NCI-H69 (cell line): ENCODE measurements at regions not wholly inside any gene's neighbourhood (a gene's known extent, or its start where the extent isn't known, plus 50 kb on each side); places are given as distances from the start of the nearest gene placed in this dataset.

Experiments used
- DNase-seq: peaks from one replicate; lab custom pipeline; 2025; lab: John Stamatoyannopoulos, UW

- peak; percentile 67 for DNase-seq
Observed at GRCh38 chr6:102411796-102412195, 1018.3 kb downstream of the GRIK2 start.

- no peak for DNase-seq
Observed at GRCh38 chr6:102407886-102408741, 1014.6 kb downstream of the GRIK2 start.

DNA sequence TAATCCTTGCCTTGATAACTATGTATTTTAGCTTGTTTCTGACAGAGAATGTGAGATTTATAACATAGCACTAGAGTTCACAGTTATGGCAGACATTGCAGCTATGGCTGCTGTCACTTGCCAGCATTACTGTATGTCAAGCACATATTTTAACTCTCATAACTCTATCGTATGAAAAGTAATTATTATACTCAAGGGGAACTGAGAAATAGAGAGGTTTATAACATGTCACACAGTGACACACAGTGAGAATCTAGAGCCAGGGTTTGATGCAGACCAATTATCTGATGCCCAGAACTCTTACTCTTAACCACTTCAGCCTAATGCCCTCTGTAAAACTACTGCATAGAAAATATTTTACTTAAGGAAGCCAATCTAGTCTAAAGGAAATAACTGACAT is 1012.4 kb downstream of the GRIK2 start:
- no peak for DNase-seq

DNA sequence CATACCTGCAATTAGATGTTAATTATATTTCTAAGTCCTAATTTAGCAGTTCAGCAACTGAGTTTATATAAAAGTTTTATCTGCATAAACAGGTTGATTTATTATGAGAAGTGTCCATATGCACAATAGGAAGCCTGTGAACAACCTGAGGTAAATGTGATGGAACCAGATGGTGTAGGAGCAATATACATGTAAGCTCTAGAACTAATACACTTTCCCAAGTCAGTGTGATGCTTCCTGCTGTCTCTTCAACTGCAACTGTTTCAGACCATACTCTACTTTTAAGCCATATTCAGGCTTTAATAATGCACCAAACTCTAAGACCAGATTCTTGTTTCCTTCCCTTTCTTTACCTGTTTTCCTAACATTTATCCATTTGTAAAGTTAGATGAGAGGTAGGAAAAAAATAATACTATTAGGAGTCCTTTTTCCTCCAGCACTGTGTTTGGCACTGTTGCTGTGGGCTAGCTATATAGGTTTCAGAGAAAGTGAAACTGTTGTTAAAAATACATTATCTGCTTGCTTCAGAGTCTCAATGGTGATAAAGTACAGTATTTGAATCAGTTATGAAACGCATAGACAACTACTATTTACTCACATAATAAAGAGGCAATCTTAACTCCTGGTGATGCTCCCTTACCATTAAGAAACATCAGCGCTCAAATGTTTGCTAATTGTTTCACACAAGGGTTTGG is 1009.3 kb downstream of the GRIK2 start:
- peak; percentile 74 for DNase-seq

DNA sequence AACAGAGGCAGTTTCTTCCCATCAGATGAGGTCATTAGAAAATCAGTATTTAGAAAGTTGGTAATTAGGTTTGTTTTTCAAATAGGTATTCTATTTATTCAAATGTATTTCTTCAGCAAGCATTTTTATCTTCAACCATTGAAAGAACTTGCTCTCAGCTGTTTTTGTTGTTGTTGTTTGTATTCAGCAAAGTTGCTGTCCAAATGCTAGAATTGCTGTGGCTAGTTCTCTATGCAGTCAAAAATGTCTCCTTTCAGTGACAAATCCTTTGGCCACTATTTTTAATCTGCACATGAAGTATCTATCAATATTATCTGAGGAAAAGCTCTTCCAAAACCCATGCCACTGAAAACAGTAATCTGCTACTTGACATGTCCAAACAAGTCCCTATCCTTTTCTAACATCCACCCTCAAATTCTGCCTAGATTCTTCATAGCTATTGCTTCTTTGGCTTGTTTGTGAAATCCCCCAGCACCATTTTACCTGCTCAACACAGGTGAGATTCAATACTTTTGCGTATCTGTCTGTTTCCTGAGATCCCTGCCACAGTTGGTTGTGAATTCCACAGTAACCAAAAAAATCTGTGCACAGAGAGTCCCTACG is 1005.4 kb downstream of the GRIK2 start:
- no peak for DNase-seq

- DNase-seq = no peak
Observed at GRCh38 chr6:102390541-102390940, 997.0 kb downstream of the GRIK2 start.

- DNase-seq = no peak
Observed at GRCh38 chr6:102389994-102390393, 996.5 kb downstream of the GRIK2 start.

DNA sequence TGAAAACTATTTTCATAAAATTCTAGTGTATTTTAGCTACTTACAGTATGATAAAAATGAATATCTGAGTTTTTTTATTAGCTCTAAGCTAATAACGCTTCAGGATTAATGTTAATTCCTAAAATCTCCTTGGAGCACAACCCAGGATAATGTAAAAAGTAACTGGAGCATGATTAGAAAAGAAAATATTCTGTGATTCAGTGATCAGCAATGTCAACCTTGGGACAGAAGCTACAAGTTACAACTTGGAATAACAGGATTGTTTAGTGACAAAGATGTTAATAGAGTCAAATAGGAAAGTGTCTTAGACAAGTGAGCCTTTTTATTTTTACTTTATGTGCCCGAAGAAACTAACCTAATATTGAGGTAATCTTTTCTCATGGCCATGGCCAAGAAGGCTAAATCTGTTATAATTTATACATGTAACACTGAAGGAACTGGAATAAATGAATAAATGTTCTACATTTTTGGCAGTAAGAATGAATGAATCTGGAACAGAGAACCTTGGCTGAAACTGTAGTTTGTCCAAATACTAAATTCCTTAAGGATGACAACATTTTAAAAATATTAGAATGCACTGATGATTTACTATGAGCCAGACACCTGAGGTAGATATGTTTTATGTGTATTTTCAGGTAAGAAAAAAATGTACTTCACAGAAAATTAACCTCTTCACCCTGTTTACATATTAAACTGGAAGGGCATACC is 994.0 kb downstream of the GRIK2 start:
- DNase-seq = no peak

GRCh38 chr6:102381203-102381602 is 987.7 kb downstream of the GRIK2 start:
- DNase-seq = no peak

DNA sequence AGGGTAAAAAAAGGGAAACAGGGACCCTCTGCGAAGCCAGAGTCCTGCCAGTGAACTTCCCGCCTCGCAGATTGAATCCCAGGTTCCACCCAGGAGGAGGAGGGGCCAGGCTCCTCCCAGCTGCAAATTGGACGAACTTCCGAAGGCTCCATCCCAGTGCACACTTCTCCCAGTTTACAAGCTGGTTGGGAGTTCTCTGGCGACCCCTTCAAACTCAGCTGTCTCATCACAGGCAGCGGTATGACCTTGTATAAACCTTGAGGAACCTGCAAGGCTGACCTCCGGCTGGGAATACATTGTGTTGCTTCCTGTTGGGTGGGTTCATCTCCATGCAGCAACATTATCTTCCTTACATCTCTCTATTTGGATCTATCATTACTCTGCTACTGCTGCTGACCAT is 962.7 kb downstream of the GRIK2 start:
- no peak for DNase-seq

GRCh38 chr6:102355578-102355977 is 962.1 kb downstream of the GRIK2 start:
- DNase-seq = no peak

GRCh38 chr6:102352552-102352951 is 959.0 kb downstream of the GRIK2 start:
- DNase-seq = no peak

DNA sequence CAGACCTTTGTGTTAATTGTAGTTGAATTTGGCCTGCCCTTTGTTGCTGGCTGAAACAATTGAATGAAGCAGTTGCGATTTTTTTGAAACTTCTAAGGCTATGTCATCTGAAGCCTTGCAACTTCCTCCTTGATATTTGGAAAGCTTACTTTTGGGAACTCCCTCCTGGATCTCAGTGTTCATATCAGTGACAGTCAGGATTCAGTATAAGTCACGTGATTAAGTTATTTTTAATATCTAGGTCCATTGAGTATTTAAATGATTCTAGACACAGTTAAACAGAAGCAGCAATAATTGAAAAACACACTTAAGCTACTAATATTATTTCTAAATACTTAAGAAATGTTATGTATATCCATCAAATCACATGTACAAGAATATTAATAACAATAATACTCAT is 951.3 kb downstream of the GRIK2 start:
- no peak for DNase-seq

DNA sequence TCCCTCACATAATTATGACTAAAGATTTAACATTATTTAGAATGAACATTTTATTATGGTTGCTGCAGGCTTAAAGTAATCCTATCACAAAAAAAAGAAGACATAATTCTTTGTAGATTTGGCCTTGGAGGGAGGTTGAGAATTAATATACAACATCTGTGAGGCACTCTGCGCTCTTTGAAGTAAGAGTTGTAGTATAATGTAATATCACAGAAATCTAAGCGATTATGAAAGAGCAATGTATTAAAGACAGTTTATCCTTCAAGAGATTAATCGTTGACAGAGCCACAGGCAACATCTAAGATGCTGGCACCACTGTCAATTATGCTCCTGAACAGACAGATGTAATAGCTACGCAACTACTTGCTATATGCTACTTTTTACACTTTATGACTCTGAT is 946.8 kb downstream of the GRIK2 start:
- no peak for DNase-seq

- no peak for DNase-seq
Observed at GRCh38 chr6:102333736-102334135, 940.2 kb downstream of the GRIK2 start.

DNA sequence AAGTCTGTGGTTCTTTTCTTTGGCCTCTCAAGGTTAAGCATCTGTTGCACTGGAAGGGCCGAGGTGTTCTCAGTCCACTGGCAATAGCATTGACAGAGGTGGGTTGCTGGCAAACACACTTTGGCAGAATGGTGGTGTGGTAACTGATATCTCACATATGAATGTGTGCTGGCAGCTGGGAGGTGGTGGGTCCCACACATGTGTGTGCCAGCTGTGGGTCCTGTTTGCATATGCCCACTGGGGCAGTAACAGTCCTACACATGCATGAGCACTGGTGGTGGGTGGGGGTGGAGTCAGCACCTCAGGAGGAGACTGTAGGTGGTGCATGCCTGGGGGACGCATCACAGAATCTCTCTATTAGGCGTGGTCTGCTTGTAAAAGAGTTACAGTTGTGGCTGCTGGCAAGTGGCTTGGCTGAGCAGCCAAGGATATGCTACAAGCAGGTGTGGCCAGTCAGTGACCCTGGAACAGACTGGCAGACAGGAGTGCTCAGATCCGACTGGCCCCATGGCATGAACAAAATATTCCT is 934.3 kb downstream of the GRIK2 start:
- no peak for DNase-seq

DNA sequence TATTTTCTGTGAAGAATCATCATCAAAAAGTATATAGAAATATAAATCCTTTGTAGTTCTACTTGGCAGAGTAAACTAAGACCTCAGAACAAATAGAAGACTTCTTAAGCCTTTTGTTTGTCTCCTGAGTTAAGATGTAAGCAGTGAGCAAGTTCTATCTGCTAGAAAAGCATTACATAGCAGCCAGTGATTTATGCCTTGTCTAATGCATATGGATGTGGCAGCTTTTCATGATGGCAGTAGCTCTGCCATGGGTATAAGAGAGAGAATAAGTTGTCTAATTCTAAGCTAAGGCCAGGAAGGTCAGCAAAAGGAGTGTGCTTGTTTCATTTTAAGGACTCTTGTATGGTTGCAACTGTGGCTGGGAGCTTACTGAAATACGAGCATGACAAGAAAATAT is 920.2 kb downstream of the GRIK2 start:
- DNase-seq = peak; percentile 6

DNA sequence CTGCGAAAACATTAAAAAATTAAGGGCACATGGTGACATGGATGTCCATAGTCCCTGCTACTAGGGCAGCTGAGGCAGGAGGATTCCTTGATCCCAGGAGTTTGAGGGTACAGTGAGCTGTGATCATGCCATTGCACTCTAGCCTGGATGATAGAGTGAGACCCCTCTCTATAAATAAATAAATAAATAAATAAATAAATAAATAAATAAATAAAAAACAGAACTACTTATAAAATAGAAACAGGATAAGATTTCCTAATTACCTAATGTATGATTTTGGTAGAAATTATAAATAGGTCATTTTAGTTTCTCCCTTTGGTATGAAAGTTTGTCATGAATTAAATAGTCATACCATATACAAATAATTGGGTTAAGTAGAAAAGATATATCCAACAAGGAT is 916.2 kb downstream of the GRIK2 start:
- DNase-seq = no peak

- DNase-seq = no peak
Observed at GRCh38 chr6:102300350-102300749, 906.8 kb downstream of the GRIK2 start.

DNA sequence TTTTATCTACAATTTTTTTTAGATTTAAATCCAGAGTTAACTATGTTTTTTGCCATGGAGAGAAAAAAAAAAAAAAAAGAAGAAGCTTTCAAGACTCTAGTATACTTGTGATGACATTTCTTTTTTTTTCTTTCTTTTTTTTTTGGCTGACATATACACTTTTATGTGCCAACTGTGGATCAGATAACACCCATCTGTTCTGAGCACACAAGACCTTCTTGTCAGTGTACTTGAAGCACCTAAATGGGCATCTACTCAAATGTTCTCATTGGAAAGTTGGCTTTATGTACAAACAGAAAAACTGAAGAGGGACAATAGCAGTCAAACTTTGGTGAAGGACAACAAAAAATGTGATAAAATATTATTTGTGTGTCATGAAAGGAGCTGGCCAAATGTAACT is 904.5 kb downstream of the GRIK2 start:
- DNase-seq = peak; percentile 13
